ENCODE measurements at regions not wholly inside any gene's neighbourhood (a gene's known extent, or its start where the extent isn't known, plus 50 kb on each side); places are given as distances from the start of the nearest gene placed in this dataset.

GRCh38 chr15:46315434-46315833 lies 680.6 kb downstream of the SQOR start:
- H4K91ac ChIP-seq (replicated peaks; ENCODE audit: insufficient read length, low read length), result no peak overlapping the region
- H3K23me2 ChIP-seq (ENCODE audit: low read depth, low read length), result no peaks in the 10 kb centered on the region
- no peaks in the 10 kb centered on the region for H3K36me3 ChIP-seq (ENCODE audit: control insufficient read depth in 2 of 4, insufficient read depth in 4 of 4, low read length in 3 of 4)
- TF ChIP-seq TEAD4 (IDR thresholded peaks at IDR 0.05; ENCODE audit: low read depth, low read length), result no peak
- TF ChIP-seq TAF1 (IDR thresholded peaks at IDR 0.05; ENCODE audit: low read depth, low read length), result no peak
- no peak for TF ChIP-seq POLR2AphosphoS5 (IDR thresholded peaks at IDR 0.05; ENCODE audit: low read depth, low read length)
- TF ChIP-seq SIN3A (conservative IDR thresholded peaks at IDR 0.05 in 1 of 2, IDR thresholded peaks at IDR 0.05 in 1 of 2; ENCODE audit: low read depth in 1 of 2, low read length in 2 of 2), result no peak
- TF ChIP-seq GABPA (IDR thresholded peaks at IDR 0.05; ENCODE audit: borderline replicate concordance, insufficient read depth, low read length), result no peak
- no peak for TF ChIP-seq SP2 (IDR thresholded peaks at IDR 0.05; ENCODE audit: low read length)
- H3K4me1 ChIP-seq (replicated peaks in 1 of 4; ENCODE audit: control insufficient read depth in 3 of 4, insufficient read depth in 4 of 4, low read length in 3 of 4), result no peaks in the 10 kb centered on the region
- H4K5ac ChIP-seq (ENCODE audit: insufficient read length, low read depth, low read length), result no peak overlapping the region
- H3K27ac ChIP-seq (ENCODE audit: low read depth, low read length), result no peak overlapping the region
- H2BK20ac ChIP-seq (ENCODE audit: low read length), result no peak overlapping the region
- no peak for DNase-seq (ENCODE audit: low read depth in 1 of 2, low spot score in 2 of 2)
- H3K14ac ChIP-seq (ENCODE audit: insufficient read length), result no peak overlapping the region
- ChIA-PET POLR2A (ENCODE audit: partially characterized antibody) (no interaction called here), CTCF (ENCODE audit: partially characterized antibody) (interaction anchor here (2.0 kb wide), 1 partner anchor 11 kb away, joined by 7 read pairs; no protein-coding TSS in a partner anchor)
- H3K9ac ChIP-seq (replicated peaks in 1 of 4; ENCODE audit: extremely low read depth in 1 of 4, low read depth in 3 of 4, low read length in 3 of 4), result no peak overlapping the region
- no peaks in the 10 kb centered on the region for H4K20me1 ChIP-seq (replicated peaks in 1 of 2; ENCODE audit: control insufficient read depth in 1 of 2, insufficient read depth in 2 of 2, low read length in 2 of 2)
- no peak overlapping the region for H3K4ac ChIP-seq (replicated peaks; ENCODE audit: insufficient read length, low read depth, low read length)
- H2AK5ac ChIP-seq (ENCODE audit: low read depth, low read length), result no peak overlapping the region
- no peak overlapping the region for H3K4me3 ChIP-seq (ENCODE audit: extremely low read depth in 1 of 4, insufficient read depth in 2 of 4, low read depth in 3 of 4, low read length in 4 of 4)
- no peaks in the 10 kb centered on the region for H3K79me2 ChIP-seq (ENCODE audit: control insufficient read depth in 1 of 2, insufficient read depth in 2 of 2, low read length in 2 of 2)
- no peak for FAIRE-seq
- H2BK120ac ChIP-seq (replicated peaks; ENCODE audit: low read depth, low read length), result no peak overlapping the region
- H3K79me1 ChIP-seq (ENCODE audit: low read depth, low read length), result no peaks in the 10 kb centered on the region
- H3K56ac ChIP-seq (replicated peaks; ENCODE audit: insufficient read length, low read depth, low read length), result no peak overlapping the region
- no peak overlapping the region for H2BK12ac ChIP-seq (ENCODE audit: low read depth, low read length)
- H3K9me3 ChIP-seq (ENCODE audit: insufficient read depth in 2 of 2, low read depth in 1 of 2, low read length in 1 of 2), result no peaks in the 10 kb centered on the region
- H4K8ac ChIP-seq (ENCODE audit: extremely low read depth, insufficient read depth, low read length), result no peak overlapping the region
- no peak overlapping the region for H2AFZ ChIP-seq (ENCODE audit: low read length)
- no peak overlapping the region for H3K18ac ChIP-seq (ENCODE audit: extremely low read depth, low read length)
- H2BK5ac ChIP-seq (ENCODE audit: low read depth, low read length), result no peak overlapping the region
- H2BK15ac ChIP-seq (ENCODE audit: low read length), result no peak overlapping the region
- WGBS, 2 experiments (ENCODE audit: extremely low coverage in 1 of 2, insufficient coverage in 1 of 2, insufficient read length in 1 of 2, insufficient replicate concordance in 2 of 2, low coverage in 1 of 2, low lambda C conversion rate in 2 of 2, missing lambda C conversion rate in 1 of 2), result 69% methylated on average over 3 of the region's 3 CpGs; no CpG with 5 or more reads in 1 of the 2 experiments
- H3K23ac ChIP-seq (ENCODE audit: insufficient read length), result no peak overlapping the region
- no peaks in the 10 kb centered on the region for H3K27me3 ChIP-seq (replicated peaks in 1 of 4; ENCODE audit: control insufficient read depth in 3 of 4, extremely low read depth in 1 of 4, insufficient read depth in 3 of 4, low read length in 3 of 4)
- H3K4me2 ChIP-seq (ENCODE audit: insufficient read depth in 1 of 2, low read depth in 2 of 2, low read length in 2 of 2), result no peak overlapping the region

All from H1 (cell line).